ENCODE measurements at regions not wholly inside any gene's neighbourhood (a gene's known extent, or its start where the extent isn't known, plus 50 kb on each side); places are given as distances from the start of the nearest gene placed in this dataset.

DNA sequence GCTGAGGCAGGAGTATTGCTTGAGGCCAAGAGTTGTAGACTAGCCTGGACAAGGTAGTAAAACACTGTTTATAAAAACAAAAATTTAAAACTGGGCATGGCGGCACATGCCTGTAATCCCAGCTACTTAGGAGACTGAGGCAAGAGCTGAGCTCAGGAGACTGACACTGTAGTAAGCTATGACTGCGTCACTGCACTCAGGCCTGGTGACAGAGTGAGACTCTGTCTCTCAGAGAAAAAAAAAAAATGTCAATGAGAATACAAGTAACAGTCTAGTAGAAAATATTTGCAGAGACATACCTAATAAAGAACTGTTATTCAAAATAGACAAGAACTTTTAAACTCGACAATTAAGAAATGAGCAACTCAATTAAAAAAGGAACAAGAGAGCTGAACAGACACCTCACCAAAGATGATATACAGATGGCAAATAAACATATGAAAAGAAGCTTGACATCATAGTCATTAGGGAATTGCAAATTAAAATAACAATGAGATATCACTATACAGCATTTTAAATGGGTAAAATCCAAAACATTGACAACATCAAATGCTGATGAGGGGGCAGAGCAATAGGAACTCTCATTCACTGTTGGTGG, 624.3 kb upstream of the ZEB2 start:
- no peak overlapping the region for H3K27ac ChIP-seq
- ChIA-PET CTCF (no interaction called here), POLR2A (ENCODE audit: low non-redundant PET) (no interaction called here)
- DNase-seq (ENCODE audit: low spot score) = no peak
- TF ChIP-seq CTCF (conservative IDR thresholded peaks at IDR 0.05; ENCODE audit: low read depth) = no peak

GRCh38 chr2:145141981-145142380, 622.1 kb upstream of the ZEB2 start:
- H3K27ac ChIP-seq = no peak overlapping the region
- ChIA-PET CTCF (interaction anchor here (0.6 kb wide), 1 partner anchor 11 kb away, joined by 3 read pairs; no protein-coding TSS in a partner anchor), POLR2A (ENCODE audit: low non-redundant PET) (no interaction called here)
- DNase-seq (ENCODE audit: low spot score) = no peak
- TF ChIP-seq CTCF (conservative IDR thresholded peaks at IDR 0.05; ENCODE audit: low read depth) = no peak

DNA sequence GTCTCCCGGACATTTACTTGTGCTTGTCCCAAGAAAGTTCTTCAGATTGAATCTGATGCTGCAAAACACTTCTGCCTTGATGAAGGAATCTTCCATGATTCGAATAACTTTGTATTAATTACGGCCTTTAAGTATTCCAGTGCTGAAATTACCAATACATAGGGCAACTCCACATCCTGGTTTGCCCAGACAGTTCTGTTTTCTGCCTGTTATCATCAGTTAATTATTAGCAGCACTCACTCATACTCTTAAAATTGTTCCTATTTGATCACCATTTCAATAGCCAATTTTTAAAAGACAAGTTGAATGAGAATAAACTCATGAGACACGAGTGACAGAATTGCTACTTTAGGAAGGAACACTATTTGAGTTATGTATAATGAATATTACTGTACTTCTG, 620.7 kb upstream of the ZEB2 start:
- no peak overlapping the region for H3K27ac ChIP-seq
- POLR2A ChIA-PET (ENCODE audit: low non-redundant PET) = no interaction called here
- no peak for DNase-seq (ENCODE audit: low spot score)
- CTCF ChIA-PET = no interaction called here
- no peak for TF ChIP-seq CTCF (conservative IDR thresholded peaks at IDR 0.05; ENCODE audit: low read depth)

DNA sequence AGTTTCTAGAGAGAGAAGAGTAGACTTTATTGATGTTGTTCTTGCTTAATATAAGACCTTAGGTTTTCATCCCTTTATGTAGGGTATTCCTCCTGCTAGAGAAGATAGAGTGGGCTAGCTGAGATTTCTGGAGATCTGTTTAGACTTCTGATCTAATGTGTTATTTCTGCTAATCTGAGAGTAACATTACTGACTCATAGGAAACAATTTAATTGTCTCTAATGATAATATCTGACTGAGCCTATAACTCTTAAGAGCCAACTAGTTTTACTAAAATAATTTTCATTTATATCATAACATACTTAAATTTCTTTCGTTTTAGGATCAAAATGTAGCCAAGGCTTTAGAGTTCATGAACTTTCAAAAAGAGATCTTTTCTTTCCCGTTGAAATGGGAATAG, 618.7 kb upstream of the ZEB2 start:
- ChIA-PET CTCF (no interaction called here), POLR2A (ENCODE audit: low non-redundant PET) (no interaction called here)
- DNase-seq (ENCODE audit: low spot score) = no peak
- no peak overlapping the region for H3K27ac ChIP-seq
- no peak for TF ChIP-seq CTCF (conservative IDR thresholded peaks at IDR 0.05; ENCODE audit: low read depth)

DNA sequence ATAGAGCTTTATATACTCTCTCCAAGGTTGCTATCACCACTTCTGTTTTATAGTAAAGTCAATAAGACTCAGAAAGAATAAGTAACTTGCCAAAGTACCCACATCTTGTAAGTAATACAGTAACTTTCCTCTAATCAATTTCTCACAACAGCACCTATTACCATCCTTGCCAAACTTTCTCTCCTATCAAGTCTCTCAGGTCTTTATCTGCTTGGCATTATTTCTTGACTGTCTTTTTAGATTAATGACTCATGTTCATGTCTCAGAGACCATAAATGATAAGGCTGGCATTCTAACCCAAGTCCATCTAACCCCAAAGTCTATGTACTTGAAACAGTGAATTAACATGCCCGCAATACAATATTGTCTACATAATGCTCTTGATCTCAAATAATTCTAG, 618.0 kb upstream of the ZEB2 start:
- ChIA-PET CTCF (no interaction called here), POLR2A (ENCODE audit: low non-redundant PET) (no interaction called here)
- TF ChIP-seq CTCF (conservative IDR thresholded peaks at IDR 0.05; ENCODE audit: low read depth) = no peak
- no peak overlapping the region for H3K27ac ChIP-seq
- no peak for DNase-seq (ENCODE audit: low spot score)

GRCh38 chr2:145137211-145137610, 617.3 kb upstream of the ZEB2 start:
- TF ChIP-seq CTCF (conservative IDR thresholded peaks at IDR 0.05; ENCODE audit: low read depth) = no peak
- ChIA-PET POLR2A (ENCODE audit: low non-redundant PET) (no interaction called here), CTCF (no interaction called here)
- peak; percentile 25 for DNase-seq (ENCODE audit: low spot score)
- no peak overlapping the region for H3K27ac ChIP-seq

- ChIA-PET CTCF (no interaction called here), POLR2A (ENCODE audit: low non-redundant PET) (no interaction called here)
- H3K27ac ChIP-seq = no peak overlapping the region
- no peak for DNase-seq (ENCODE audit: low spot score)
- no peak for TF ChIP-seq CTCF (conservative IDR thresholded peaks at IDR 0.05; ENCODE audit: low read depth)
Measured at GRCh38 chr2:145136702-145137101, 616.8 kb upstream of the ZEB2 start.
